Amniotic epithelial cell (primary cell): ENCODE measurements at regions not wholly inside any gene's neighbourhood (a gene's known extent, or its start where the extent isn't known, plus 50 kb on each side); places are given as distances from the start of the nearest gene placed in this dataset.
A peak's percentile ranks its signal among the peaks of the same experiment; 100 is the strongest.
"Not testable (repeated sequence)": the region's sequence is repeated elsewhere in the genome, so short reads cannot be mapped to it uniquely, and the experiment has no call there.

Source experiments
- DNase-seq: peaks from one replicate; pipeline ENCODE4 v3.0.0-alpha.2; 2010; ENCODE audit warnings: low read depth

GRCh38 chr1:183753464-183753891, 51.4 kb upstream of the RGL1 start:
- DNase-seq, result peak; percentile 39

- DNase-seq, result no peak
Measured at GRCh38 chr1:183744132-183744913, 60.6 kb upstream of the RGL1 start.

GRCh38 chr1:183742355-183742754, 62.6 kb upstream of the RGL1 start:
- DNase-seq, result no peak

- no peak for DNase-seq
Measured at GRCh38 chr1:183739741-183740271, 65.1 kb upstream of the RGL1 start.

GRCh38 chr1:183739082-183739481, 65.8 kb upstream of the RGL1 start:
- no peak for DNase-seq

GRCh38 chr1:183737916-183738315, 67.0 kb upstream of the RGL1 start:
- not testable (repeated sequence) for DNase-seq

- DNase-seq, result peak; percentile 67
Measured at GRCh38 chr1:183736343-183736742, 68.6 kb upstream of the RGL1 start.

GRCh38 chr1:183735069-183735860, 69.7 kb upstream of the RGL1 start:
- DNase-seq, result peak; percentile 64

GRCh38 chr1:183734543-183735036, 70.3 kb upstream of the RGL1 start:
- peak; percentile 67 for DNase-seq

GRCh38 chr1:183733715-183734114, 71.2 kb upstream of the RGL1 start:
- DNase-seq, result no peak

- DNase-seq, result no peak
Measured at GRCh38 chr1:183732236-183732880, 72.6 kb upstream of the RGL1 start.

- no peak for DNase-seq
Measured at GRCh38 chr1:183730886-183731573, 73.9 kb upstream of the RGL1 start.

- DNase-seq, result no peak
Measured at GRCh38 chr1:183730107-183730724, 74.7 kb upstream of the RGL1 start.

GRCh38 chr1:183726825-183727224, 73.7 kb upstream of the APOBEC4 start:
- no peak for DNase-seq

- no peak for DNase-seq
Measured at GRCh38 chr1:183724350-183725042, 71.4 kb upstream of the APOBEC4 start.

GRCh38 chr1:183723571-183723970, 70.5 kb upstream of the APOBEC4 start:
- no peak for DNase-seq

GRCh38 chr1:183721041-183721440, 67.9 kb upstream of the APOBEC4 start:
- no peak for DNase-seq

GRCh38 chr1:183720028-183720427, 66.9 kb upstream of the APOBEC4 start:
- peak; percentile 74 for DNase-seq

- no peak for DNase-seq
Measured at GRCh38 chr1:183719289-183719688, 66.2 kb upstream of the APOBEC4 start.

- no peak for DNase-seq
Measured at GRCh38 chr1:183716286-183716685, 63.2 kb upstream of the APOBEC4 start.
